Spleen (tissue), 7 donors: ENCODE measurements at regions not wholly inside any gene's neighbourhood (a gene's known extent, or its start where the extent isn't known, plus 50 kb on each side); places are given as distances from the start of the nearest gene placed in this dataset.

ENCODE experiments used
- CTCF ChIP-seq, 11 experiments: fragments of 200-600 bp in 7 of 11; fragments of 450-650 bp in 4 of 11; sonication (generic) in 4 of 11; IDR thresholded peaks in 8 of 11; conservative IDR thresholded peaks in 3 of 11; 1 replicate in 7 of 11; 2 replicates in 4 of 11; pipeline versions ENCODE4 v1.4.0 to v1.8.0; 2016 to 2021; ENCODE audit warnings: antibody characterized with exemption in 11 of 11, inconsistent platforms in 4 of 11, mild to moderate bottlenecking in 1 of 11
- POLR2AphosphoS5 ChIP-seq, 3 donors: sonication (generic); formaldehyde crosslinking; IDR thresholded peaks; one replicate each; pipeline ENCODE4 v1.5.1; 2017; ENCODE audit warnings: antibody characterized with exemption in 3 of 3
- donor health status: DM: no; HTN: no; CAD: no; lungs with moderate emphysema.
- donor health status: DM: no; HTN: no; CAD: no.
- donor health status: DM: no; HTN: no; CAD: no.

- TF ChIP-seq POLR2AphosphoS5 (IDR thresholded peaks at IDR 0.05): no peak
- TF ChIP-seq CTCF (IDR thresholded peaks at IDR 0.05 in 8 of 11, conservative IDR thresholded peaks at IDR 0.05 in 3 of 11): no peak
Measured at GRCh38 chr2:181188605-181189004, 208.2 kb downstream of the UBE2E3 start.
